HepG2 (cell line): ENCODE measurements at regions not wholly inside any gene's neighbourhood (a gene's known extent, or its start where the extent isn't known, plus 50 kb on each side); places are given as distances from the start of the nearest gene placed in this dataset.

Experiments used
- EZH2 ChIP-seq: conservative IDR thresholded peaks from 2 replicates; pipeline ENCODE4 v1.6.1; 2012; ENCODE audit warnings: mild to moderate bottlenecking, low read depth, low read length, moderate library complexity
- SIX1 ChIP-seq: sonication (generic); formaldehyde crosslinking; IDR thresholded peaks from 2 replicates; pipeline ENCODE4 v1.4.0; 2020; ENCODE audit warnings: missing genetic modification reagents, borderline replicate concordance

DNA sequence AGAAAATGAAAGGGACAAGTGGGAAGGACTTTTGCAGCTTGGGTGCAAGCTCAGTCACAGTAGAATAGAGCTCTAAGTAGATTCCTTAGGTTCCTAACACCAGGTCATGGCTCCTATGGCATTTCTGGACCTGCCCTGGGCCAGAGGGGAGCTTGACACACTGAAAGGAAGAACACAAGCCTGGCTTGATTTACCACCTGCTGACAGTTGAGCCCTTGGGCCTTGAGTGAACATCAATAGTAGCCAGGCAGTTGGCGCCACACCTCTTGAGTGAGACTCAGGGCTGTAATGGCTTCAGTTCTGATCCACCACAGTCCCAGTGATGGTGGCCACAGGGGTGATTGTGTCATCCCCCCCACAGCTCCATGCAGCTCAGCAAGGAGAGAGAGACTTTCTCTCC is 221.9 kb upstream of the PCDH17 start:
- no peak for TF ChIP-seq SIX1 (CRISPR knock-in tag)
- TF ChIP-seq EZH2, result no peak
